Heart right ventricle (tissue), 16 donors: ENCODE measurements at regions not wholly inside any gene's neighbourhood (a gene's known extent, or its start where the extent isn't known, plus 50 kb on each side); places are given as distances from the start of the nearest gene placed in this dataset.

Source experiments
- ATAC-seq, 8 donors: fragments of 200-7000 bp; cut with Tn5 transposase; one replicate each; pipeline ENCODE4 v1.9.1; 2020; ENCODE audit warnings: mild to moderate bottlenecking in 8 of 8, moderate library complexity in 8 of 8, moderate number of reproducible peaks in 1 of 8
- DNase-seq, 2 donors: peaks; one replicate each; pipeline ENCODE4 v3.0.0-alpha.2; 2020
- H3K27ac ChIP-seq, 10 donors: fragments of 200-600 bp; sonication (generic) in 2 of 10; one replicate each; pipeline versions ENCODE4 v1.5.0 to v1.8.0; 2020 to 2022; ENCODE audit warnings: mild to moderate bottlenecking in 3 of 10
- H3K27me3 ChIP-seq, 7 donors: fragments of 200-600 bp; one replicate each; pipeline ENCODE4 v1.8.0; 2021 to 2022; ENCODE audit warnings: mild to moderate bottlenecking in 2 of 7
- H3K36me3 ChIP-seq, 9 donors: fragments of 200-600 bp; sonication (generic) in 1 of 9; one replicate each; pipeline versions ENCODE4 v1.5.0 to v1.8.0; 2020 to 2022; ENCODE audit warnings: mild to moderate bottlenecking in 2 of 9
- H3K4me1 ChIP-seq, 9 donors: fragments of 200-600 bp; sonication (generic) in 1 of 9; one replicate each; pipeline versions ENCODE4 v1.5.0 to v1.8.0; 2020 to 2022; ENCODE audit warnings: mild to moderate bottlenecking in 4 of 9
- H3K4me3 ChIP-seq, 10 donors: fragments of 200-600 bp; sonication (generic) in 2 of 10; one replicate each; pipeline versions ENCODE4 v1.5.0 to v1.8.0; 2020 to 2022; ENCODE audit warnings: mild to moderate bottlenecking in 7 of 10, moderate library complexity in 2 of 10
- H3K9me3 ChIP-seq, 11 donors: fragments of 200-600 bp in 10 of 11; sonication (generic) in 2 of 11; one replicate each; pipeline versions ENCODE4 v1.5.0 to v1.8.0; 2013 to 2022; ENCODE audit warnings: mild to moderate bottlenecking in 2 of 11, control low read depth in 1 of 11, moderate library complexity in 1 of 11
- CTCF ChIP-seq, 9 donors: fragments of 200-600 bp; sonication (generic) in 2 of 9; IDR thresholded peaks; one replicate each; pipeline versions ENCODE4 v1.5.0 to v1.8.0; 2021 to 2022; ENCODE audit warnings: antibody characterized with exemption in 9 of 9, mild to moderate bottlenecking in 5 of 9, moderate library complexity in 1 of 9
- WGBS, 2 donors: extraction: QIAGEN DNeasy Blood & Tissue Kit; methylation state at CpG; one replicate each; pipeline ENCODE4 v1.1.7; 2013; ENCODE audit warnings: inconsistent platforms in 1 of 2; 5-methylcytosine and 5-hydroxymethylcytosine counted together
- intact Hi-C, 10 donors: fragments of 100-400 bp; cut with DNase I; formaldehyde crosslinking; loops; one replicate each; pipeline versions ENCODE4 v1.11.1 to v1.14.2; 2022
- donor health status: Arrhythmogenic right ventricular cardiomyopathy.
- donor health status: ischemic (EF 13 %, LVEDD 7.1; RV severe dilation, severe dysfunction).
- donor health status: healthy with polysubstance abuse.
- donor health status: DM: no; HTN: yes; CAD: no.
- donor health status: DM: no; HTN: no; CAD: no.
- donor health status: ischemic (EF 25% LVEDD 6.9; RV normal size, moderate dysfunction).
- donor health status: ischemic (EF 25% LVEDD 5.7; RV mildly dilated, moderate dysfunction).
- donor health status: healthy.
- donor health status: DM: yes; HTN: yes; CAD: no.
- donor health status: Ischemic cardiomyopathy.
- donor health status: ischemic (EF 35%, LVEDD 5.7; RV mildly dilated, moderate dysfunction).
- donor health status: nonischemic (EF 11% LVEDD 7.7; RV severe dilation, severe dysfunction).
- donor health status: DM: yes; HTN: yes; CAD: no.
- donor health status: PGD.
- donor health status: ischemic (EF 29% LVEDD 5.4; RV normal size, mild dysfunction).
- donor health status: nonischemic (EF 23%, LVEDD 6.1; RV moderate dilation, normal function).

DNA sequence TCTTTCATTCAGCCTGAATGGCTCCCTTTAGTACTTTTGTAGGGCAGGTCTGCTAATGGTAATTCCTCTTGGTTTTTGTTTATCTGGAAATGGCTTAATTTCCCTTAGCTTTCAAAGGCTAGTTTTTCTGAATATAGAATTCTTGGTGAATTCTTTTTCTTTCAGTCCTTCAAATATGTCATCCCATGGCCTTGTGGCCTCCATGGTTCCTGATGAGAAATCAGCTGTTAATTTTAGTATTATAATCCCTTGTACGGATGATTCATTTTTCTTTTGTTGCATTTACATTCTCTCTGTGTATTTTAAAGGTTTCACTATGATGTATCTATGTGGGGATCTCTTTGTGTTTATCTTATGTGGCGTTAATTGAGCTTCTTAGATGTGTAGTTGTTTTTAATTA is 179.6 kb upstream of the ARG1 start:
- Histone ChIP-seq H3K27ac (no peak overlapping the region), H3K9me3 (peaks cover 0 to 12% (median 5%) of the 10 kb centered on the region in 11 donors), H3K4me1 (no peaks in the 10 kb centered on the region), H3K36me3 (no peaks in the 10 kb centered on the region), H3K27me3 (peaks cover 0 to 4% (median 0%) of the 10 kb centered on the region in 7 donors), H3K4me3 (no peak overlapping the region)
- ATAC-seq = no peak
- TF ChIP-seq CTCF (IDR thresholded peaks at IDR 0.05) = no peak
- DNase-seq = no peak
- WGBS, 2 donors = 87 to 89% methylated on average over 2 of the region's 2 CpGs
- intact Hi-C loops = no loop called here

DNA sequence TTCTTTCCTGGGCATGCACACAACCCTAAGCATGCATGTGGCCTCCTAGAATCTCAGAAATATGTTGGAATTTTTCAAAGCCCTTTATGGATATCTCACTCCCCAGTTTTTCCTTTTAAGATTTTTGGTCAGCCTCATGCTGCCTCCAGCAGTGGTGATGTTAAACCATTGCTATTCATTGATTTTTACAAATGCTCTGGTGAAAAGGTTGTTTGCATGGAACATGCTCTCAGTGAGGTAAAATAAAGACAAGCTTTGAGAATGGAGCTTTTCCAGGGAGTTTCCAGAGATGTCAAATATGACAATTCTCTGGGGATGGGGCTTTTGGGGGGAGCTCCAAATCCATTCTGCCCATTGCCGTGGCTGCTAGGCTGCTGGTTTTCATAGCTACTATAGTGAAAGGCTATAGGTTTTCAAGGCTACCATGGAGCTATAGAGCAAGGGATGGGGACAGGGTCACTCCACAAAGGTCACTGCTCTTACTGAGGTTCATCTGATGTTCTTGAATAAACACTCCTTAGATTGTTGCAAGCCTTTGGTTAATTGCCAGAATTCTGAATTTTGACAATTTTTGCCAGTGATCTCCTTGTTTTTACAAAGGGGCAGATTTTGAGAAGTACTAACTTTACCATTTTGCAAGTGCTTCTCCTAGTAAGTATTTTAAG is 178.1 kb upstream of the ARG1 start:
- no peaks in the 10 kb centered on the region for H3K27me3 ChIP-seq
- H3K36me3 ChIP-seq = no peaks in the 10 kb centered on the region
- H3K4me1 ChIP-seq = no peaks in the 10 kb centered on the region
- intact Hi-C loops = no loop called here
- WGBS, 2 donors = 84 to 86% methylated on average over 1 of the region's 1 CpG
- ATAC-seq (no peak), DNase-seq (no peak)
- H3K27ac ChIP-seq = no peak overlapping the region
- TF ChIP-seq CTCF (IDR thresholded peaks at IDR 0.05) = no peak
- H3K4me3 ChIP-seq = no peak overlapping the region
- H3K9me3 ChIP-seq = peaks cover 0 to 12% (median 5%) of the 10 kb centered on the region in 11 donors

DNA sequence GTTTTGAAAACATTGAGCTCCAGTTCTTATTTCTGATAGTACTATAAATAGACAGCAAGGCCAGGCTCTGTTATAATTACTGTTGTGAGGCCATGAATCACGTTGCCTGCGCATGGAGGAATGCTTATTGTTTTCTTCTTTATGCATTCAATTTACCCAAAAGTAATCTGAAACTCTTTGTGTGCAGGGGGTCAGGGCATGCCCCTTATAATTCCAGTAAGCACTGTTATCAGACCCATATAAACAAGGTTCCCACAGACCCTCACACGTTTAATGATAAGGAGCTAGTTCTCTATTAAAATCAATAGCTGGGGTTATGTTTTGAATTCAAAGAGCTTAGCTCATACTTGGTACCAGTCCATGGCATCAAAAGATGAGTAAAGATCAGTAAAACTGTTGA is 174.8 kb upstream of the ARG1 start:
- ATAC-seq (no peak), DNase-seq (no peak)
- no peaks in the 10 kb centered on the region for H3K4me1 ChIP-seq
- H3K27me3 ChIP-seq = no peaks in the 10 kb centered on the region
- no peak for TF ChIP-seq CTCF (IDR thresholded peaks at IDR 0.05)
- WGBS, 2 donors = 42 to 53% methylated on average over 3 of the region's 3 CpGs
- H3K27ac ChIP-seq = no peak overlapping the region
- no peaks in the 10 kb centered on the region for H3K36me3 ChIP-seq
- no peak overlapping the region for H3K4me3 ChIP-seq
- H3K9me3 ChIP-seq = peaks cover 0 to 27% (median 5%) of the 10 kb centered on the region in 11 donors
- intact Hi-C loops = no loop called here

DNA sequence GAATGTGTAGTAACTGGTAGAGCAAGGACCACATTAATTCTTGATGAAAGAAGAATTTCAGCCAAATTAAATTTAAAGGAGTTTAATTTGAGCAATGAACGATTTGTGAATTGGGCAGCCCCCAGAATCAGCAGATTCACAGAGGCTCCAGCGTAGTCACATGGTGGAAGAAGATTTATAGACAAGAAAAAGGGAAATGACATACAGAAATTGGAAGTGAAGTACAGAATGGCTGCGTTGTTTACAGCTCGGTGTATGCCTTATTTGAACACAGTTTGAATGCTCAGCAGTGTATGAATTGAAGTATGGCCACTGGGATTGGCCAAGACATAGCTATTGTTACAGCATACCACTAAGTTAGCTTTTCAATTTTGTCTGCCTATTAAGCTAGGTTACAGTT is 173.6 kb upstream of the ARG1 start:
- no peaks in the 10 kb centered on the region for H3K4me1 ChIP-seq
- H3K36me3 ChIP-seq = no peaks in the 10 kb centered on the region
- no peaks in the 10 kb centered on the region for H3K27me3 ChIP-seq
- intact Hi-C loops = no loop called here
- no peak for ATAC-seq
- H3K4me3 ChIP-seq = no peak overlapping the region
- H3K9me3 ChIP-seq = peaks cover 0 to 22% (median 4%) of the 10 kb centered on the region in 11 donors
- no peak for TF ChIP-seq CTCF (IDR thresholded peaks at IDR 0.05)
- H3K27ac ChIP-seq = no peak overlapping the region
- no peak for DNase-seq
- WGBS, 2 donors = 57 to 59% methylated on average over 4 of the region's 4 CpGs
